Hepatocyte (in vitro differentiated cells): ENCODE measurements at regions not wholly inside any gene's neighbourhood (a gene's known extent, or its start where the extent isn't known, plus 50 kb on each side); places are given as distances from the start of the nearest gene placed in this dataset.
"Not testable (repeated sequence)": the region's sequence is repeated elsewhere in the genome, so short reads cannot be mapped to it uniquely, and the experiment has no call there.

Experiments used
- DNase-seq: peaks from one replicate; pipeline ENCODE4 v3.0.0-alpha.2; 2016; ENCODE audit warnings: low spot score
- H2AFZ ChIP-seq: fragments of 200-600 bp; sonication (generic); 2 replicates; pipeline ENCODE4 v1.6.0; 2016; ENCODE audit warnings: antibody characterized with exemption, mild to moderate bottlenecking
- H3K27ac ChIP-seq: fragments of 200-600 bp; sonication (generic); 2 replicates; pipeline ENCODE4 v1.5.1; 2016; ENCODE audit warnings: mild to moderate bottlenecking
- H3K27me3 ChIP-seq: fragments of 200-600 bp; sonication (generic); 2 replicates; pipeline ENCODE4 v1.6.1; 2016
- H3K36me3 ChIP-seq: fragments of 200-600 bp; sonication (generic); replicated peaks from 2 replicates; pipeline ENCODE4 v1.5.1; 2016; ENCODE audit warnings: low read depth; ENCODE audit not compliant: insufficient read depth
- H3K4me1 ChIP-seq: fragments of 200-600 bp; sonication (generic); 2 replicates; pipeline ENCODE4 v1.5.1; 2016; ENCODE audit warnings: mild to moderate bottlenecking, moderate library complexity; ENCODE audit not compliant: insufficient read depth
- H3K4me2 ChIP-seq: fragments of 200-600 bp; sonication (generic); 2 replicates; pipeline ENCODE4 v1.6.0; 2016
- H3K4me3 ChIP-seq: fragments of 200-600 bp; sonication (generic); 2 replicates; pipeline ENCODE4 v1.5.1; 2016; ENCODE audit warnings: mild to moderate bottlenecking
- H3K79me2 ChIP-seq: fragments of 200-600 bp; sonication (generic); 2 replicates; pipeline ENCODE4 v1.6.0; 2017; ENCODE audit warnings: mild to moderate bottlenecking
- H3K9me2 ChIP-seq: fragments of 200-600 bp; sonication (generic); replicated peaks from 2 replicates; pipeline ENCODE4 v1.6.0; 2017; ENCODE audit warnings: mild to moderate bottlenecking; ENCODE audit not compliant: insufficient read depth
- H3K9me3 ChIP-seq: fragments of 200-600 bp; sonication (generic); 2 replicates; pipeline ENCODE4 v1.5.1; 2016; ENCODE audit warnings: low read depth, mild to moderate bottlenecking
- H4K20me1 ChIP-seq: fragments of 200-600 bp; sonication (generic); 2 replicates; pipeline ENCODE4 v1.6.0; 2016; ENCODE audit warnings: mild to moderate bottlenecking; ENCODE audit not compliant: insufficient read depth, poor library complexity, severe bottlenecking
- EZH2 ChIP-seq: fragments of 200-600 bp; sonication (generic); IDR thresholded peaks from 2 replicates; pipeline ENCODE4 v1.6.1; 2016; ENCODE audit warnings: antibody characterized with exemption, mild to moderate bottlenecking, borderline replicate concordance
- EZH2phosphoT487 ChIP-seq: fragments of 200-600 bp; sonication (generic); IDR thresholded peaks from one replicate; pipeline ENCODE4 v1.6.1; 2018; ENCODE audit warnings: antibody characterized with exemption, mild to moderate bottlenecking, low read depth, moderate library complexity; ENCODE audit not compliant: unreplicated experiment, severe bottlenecking
- WGBS: methylation state at CpG from one replicate; pipeline ENCODE4 v1.1.6; 2016; ENCODE audit warnings: low lambda C conversion rate; ENCODE audit errors: missing lambda C conversion rate; 5-methylcytosine and 5-hydroxymethylcytosine counted together
- TF ChIP-seq, protein P1 (sequence below): fragments of 200-600 bp; sonication (generic); IDR thresholded peaks from 2 replicates; pipeline ENCODE4 v1.5.1; 2016; ENCODE audit warnings: antibody characterized with exemption, mild to moderate bottlenecking; ENCODE audit not compliant: poor library complexity

DNA sequence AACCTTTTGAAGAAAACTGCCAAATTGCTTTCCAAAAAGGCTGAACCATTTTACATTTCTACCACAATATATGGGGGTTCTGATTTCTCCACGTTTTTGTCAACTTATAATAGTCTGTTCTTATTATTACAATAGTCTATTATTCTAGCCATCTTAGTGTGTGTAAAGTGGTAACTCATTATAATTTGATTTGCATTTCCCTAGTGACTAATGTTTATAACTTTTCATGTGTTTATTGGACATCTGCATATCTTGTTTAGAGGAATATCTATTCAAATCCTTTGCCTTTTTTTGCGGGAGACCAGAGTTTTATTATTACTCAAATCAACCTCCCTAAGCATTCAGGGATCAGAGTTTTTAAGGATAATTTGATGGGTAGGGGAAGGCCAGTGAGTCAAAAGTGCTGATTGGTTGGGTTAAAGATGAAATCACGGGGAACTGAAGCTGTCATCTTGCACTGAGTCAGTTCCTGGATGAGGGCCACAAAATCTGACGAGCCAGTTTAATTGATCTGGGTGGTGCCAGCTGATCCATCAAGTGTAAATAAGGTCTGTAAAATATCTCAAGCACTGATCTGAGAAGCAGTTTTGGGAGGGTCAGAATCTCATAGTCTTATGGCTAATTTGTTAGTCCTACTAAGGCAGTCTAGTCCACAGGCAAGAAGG lies 303.4 kb upstream of the NCKAP5 start:
- H2AFZ ChIP-seq = no peak overlapping the region
- no peaks in the 10 kb centered on the region for H4K20me1 ChIP-seq
- H3K27ac ChIP-seq = no peak overlapping the region
- TF ChIP-seq EZH2phosphoT487 (no peak), EZH2 (no peak)
- TF ChIP-seq, protein P1, sequence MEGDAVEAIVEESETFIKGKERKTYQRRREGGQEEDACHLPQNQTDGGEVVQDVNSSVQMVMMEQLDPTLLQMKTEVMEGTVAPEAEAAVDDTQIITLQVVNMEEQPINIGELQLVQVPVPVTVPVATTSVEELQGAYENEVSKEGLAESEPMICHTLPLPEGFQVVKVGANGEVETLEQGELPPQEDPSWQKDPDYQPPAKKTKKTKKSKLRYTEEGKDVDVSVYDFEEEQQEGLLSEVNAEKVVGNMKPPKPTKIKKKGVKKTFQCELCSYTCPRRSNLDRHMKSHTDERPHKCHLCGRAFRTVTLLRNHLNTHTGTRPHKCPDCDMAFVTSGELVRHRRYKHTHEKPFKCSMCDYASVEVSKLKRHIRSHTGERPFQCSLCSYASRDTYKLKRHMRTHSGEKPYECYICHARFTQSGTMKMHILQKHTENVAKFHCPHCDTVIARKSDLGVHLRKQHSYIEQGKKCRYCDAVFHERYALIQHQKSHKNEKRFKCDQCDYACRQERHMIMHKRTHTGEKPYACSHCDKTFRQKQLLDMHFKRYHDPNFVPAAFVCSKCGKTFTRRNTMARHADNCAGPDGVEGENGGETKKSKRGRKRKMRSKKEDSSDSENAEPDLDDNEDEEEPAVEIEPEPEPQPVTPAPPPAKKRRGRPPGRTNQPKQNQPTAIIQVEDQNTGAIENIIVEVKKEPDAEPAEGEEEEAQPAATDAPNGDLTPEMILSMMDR = no peak
- H3K9me3 ChIP-seq = no peaks in the 10 kb centered on the region
- no peaks in the 10 kb centered on the region for H3K36me3 ChIP-seq
- H3K4me1 ChIP-seq = no peaks in the 10 kb centered on the region
- no peak overlapping the region for H3K4me2 ChIP-seq
- no peaks in the 10 kb centered on the region for H3K79me2 ChIP-seq
- WGBS = 76% methylated on average over 4 of the region's 4 CpGs
- no peaks in the 10 kb centered on the region for H3K9me2 ChIP-seq
- no peaks in the 10 kb centered on the region for H3K27me3 ChIP-seq
- no peak overlapping the region for H3K4me3 ChIP-seq
- DNase-seq = no peak

DNA sequence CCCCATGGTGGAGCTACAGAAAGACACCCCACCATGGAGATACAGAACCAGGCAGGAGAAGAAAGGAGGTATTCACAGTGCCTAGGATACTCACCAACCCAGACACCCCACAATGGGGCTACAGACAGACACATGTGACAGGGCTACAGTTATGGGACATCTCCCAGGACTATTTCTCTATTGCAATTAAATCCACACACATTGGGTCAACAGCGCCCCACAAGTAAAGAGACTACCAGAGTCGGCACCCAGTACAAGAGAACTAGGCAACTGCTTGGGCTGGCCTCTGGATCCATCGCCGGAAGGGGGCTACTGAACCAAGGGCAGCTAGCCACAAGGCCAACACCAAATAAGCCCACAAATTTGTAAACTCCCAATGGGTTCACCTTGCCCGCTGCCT lies 310.1 kb upstream of the NCKAP5 start:
- no peak for DNase-seq
- Histone ChIP-seq H3K4me1 (no peaks in the 10 kb centered on the region), H4K20me1 (no peaks in the 10 kb centered on the region), H3K4me2 (no peak overlapping the region), H3K4me3 (no peak overlapping the region), H3K27ac (no peak overlapping the region), H2AFZ (no peak overlapping the region), H3K9me2 (no peaks in the 10 kb centered on the region), H3K79me2 (no peaks in the 10 kb centered on the region), H3K36me3 (no peaks in the 10 kb centered on the region), H3K9me3 (no peaks in the 10 kb centered on the region), H3K27me3 (no peaks in the 10 kb centered on the region)
- TF ChIP-seq EZH2phosphoT487 (no peak), EZH2 (no peak)
- TF ChIP-seq, protein P1 = no peak
- 97% methylated on average over 5 of the region's 5 CpGs for WGBS

DNA sequence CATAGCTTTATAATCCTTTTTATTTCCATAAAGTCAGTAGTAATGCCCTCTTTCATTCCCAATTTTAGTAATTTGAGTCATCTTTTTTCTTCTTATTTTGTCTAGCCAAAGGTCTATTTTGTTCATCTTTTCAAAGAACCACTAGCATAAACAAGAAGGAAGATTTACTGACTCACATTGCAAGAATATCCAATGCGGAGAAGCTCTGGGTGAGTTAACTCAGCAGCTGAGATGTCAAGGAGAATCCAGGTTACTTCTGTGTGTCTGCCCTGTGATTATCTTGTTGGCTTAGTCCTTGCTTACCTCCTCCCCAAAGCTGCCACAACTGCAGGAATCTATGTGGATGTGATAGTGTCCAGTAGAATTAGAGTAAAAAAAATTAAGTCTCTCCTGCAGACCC lies 311.4 kb upstream of the NCKAP5 start:
- TF ChIP-seq EZH2phosphoT487 (no peak), EZH2 (no peak)
- TF ChIP-seq, protein P1 = no peak
- WGBS = 88% methylated on average over 1 of the region's 1 CpG
- no peak overlapping the region for H2AFZ ChIP-seq
- no peaks in the 10 kb centered on the region for H3K27me3 ChIP-seq
- no peaks in the 10 kb centered on the region for H3K9me2 ChIP-seq
- no peaks in the 10 kb centered on the region for H3K36me3 ChIP-seq
- H3K27ac ChIP-seq = no peak overlapping the region
- H3K79me2 ChIP-seq = no peaks in the 10 kb centered on the region
- no peak overlapping the region for H3K4me3 ChIP-seq
- no peaks in the 10 kb centered on the region for H4K20me1 ChIP-seq
- DNase-seq = no peak
- no peaks in the 10 kb centered on the region for H3K4me1 ChIP-seq
- no peaks in the 10 kb centered on the region for H3K9me3 ChIP-seq
- H3K4me2 ChIP-seq = no peak overlapping the region

GRCh38 chr2:133882159-133882558 lies 313.9 kb upstream of the NCKAP5 start:
- H4K20me1 ChIP-seq, DNase-seq, H2AFZ ChIP-seq, H3K9me3 ChIP-seq, H3K27ac ChIP-seq, H3K4me3 ChIP-seq, H3K27me3 ChIP-seq, H3K79me2 ChIP-seq, H3K36me3 ChIP-seq, H3K9me2 ChIP-seq, H3K4me2 ChIP-seq: not testable (repeated sequence)
- WGBS = 90% methylated on average over 4 of the region's 4 CpGs
- H3K4me1 ChIP-seq = peaks cover 11% of the 10 kb centered on the region
